COLO668 (cell line): ENCODE measurements at regions not wholly inside any gene's neighbourhood (a gene's known extent, or its start where the extent isn't known, plus 50 kb on each side); places are given as distances from the start of the nearest gene placed in this dataset.
"Not testable (repeated sequence)": the region's sequence is repeated elsewhere in the genome, so short reads cannot be mapped to it uniquely, and the experiment has no call there.

Experiments
- DNase-seq: peaks from one replicate; lab custom pipeline; 2025; ENCODE audit not compliant: unreplicated experiment; lab: John Stamatoyannopoulos, UW

DNA sequence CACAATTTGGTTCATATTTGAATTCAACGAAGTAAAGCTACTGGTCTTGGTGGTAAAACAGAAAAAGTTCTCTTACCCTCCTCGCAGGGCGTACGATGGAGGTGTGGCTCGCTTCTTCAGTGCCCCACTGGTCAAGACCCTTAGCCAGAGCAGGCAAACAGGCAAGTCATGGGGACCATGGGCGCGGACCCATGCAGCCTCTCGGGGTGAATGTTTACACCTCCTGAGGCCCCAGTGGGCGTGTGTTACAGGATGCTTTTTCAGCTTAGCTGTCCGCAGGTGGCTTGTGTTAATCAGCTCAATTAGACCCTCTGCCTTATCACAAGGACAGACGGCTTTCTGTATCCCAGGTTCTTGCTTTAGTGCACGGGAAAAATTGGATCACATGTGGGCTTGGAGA lies 991.8 kb downstream of the GBE1 start:
- DNase-seq, result no peak

DNA sequence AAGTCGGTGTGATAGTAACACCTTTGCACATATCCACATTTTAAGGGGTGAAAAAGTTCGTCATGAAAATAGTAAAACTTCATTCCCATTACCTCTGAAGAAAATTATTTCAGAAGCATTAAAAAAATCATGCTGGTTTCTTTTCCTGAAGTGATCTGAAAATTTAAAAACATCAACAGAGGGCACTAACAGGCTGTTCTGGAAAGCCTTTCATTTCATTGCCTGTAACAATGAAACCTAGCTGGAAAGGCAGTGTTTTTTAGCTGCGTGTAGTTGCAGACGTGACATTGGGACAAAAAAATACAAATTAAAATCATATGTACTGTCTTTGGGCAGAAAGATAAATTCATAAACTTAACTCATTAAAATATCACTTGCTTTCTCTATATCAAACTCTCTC lies 993.8 kb downstream of the GBE1 start:
- DNase-seq, result no peak

DNA sequence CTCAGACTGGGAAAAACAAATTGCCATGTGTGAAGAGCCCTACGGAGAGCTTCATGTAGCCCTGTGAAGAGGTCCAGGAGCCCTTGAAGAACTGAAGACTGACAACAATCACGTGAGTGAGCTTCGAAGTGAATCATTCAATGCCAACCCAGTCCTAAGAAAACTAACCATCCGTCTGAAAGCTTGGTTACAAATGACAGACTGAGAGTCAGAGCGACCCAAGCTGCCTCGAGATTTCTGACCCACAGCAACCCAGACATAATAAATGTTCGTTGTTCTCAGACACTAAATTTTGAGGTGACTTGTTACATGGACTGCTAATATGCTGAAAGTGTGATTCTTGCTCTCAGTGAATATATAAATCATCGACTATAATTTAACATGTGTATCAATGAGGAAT lies 987.2 kb upstream of the ROBO1 start:
- no peak for DNase-seq

DNA sequence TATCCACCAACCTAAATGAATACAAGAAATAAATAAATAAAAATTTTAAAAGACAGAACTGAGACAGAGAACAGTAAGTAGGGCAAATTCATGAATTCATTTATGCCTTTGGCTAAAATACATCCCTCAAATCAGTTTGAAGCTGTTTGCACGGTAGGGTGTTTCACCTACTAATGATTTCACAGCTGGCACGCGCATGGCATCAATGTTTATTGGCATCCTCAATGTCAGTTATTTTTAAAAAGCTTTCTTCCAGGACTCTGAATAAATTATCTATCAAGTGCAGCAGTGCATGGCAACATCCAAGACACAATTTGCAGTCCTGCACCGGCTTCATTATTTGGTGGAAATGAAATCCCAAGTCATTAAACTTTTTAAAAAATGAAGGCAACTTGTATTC lies 985.2 kb upstream of the ROBO1 start:
- DNase-seq, result no peak

DNA sequence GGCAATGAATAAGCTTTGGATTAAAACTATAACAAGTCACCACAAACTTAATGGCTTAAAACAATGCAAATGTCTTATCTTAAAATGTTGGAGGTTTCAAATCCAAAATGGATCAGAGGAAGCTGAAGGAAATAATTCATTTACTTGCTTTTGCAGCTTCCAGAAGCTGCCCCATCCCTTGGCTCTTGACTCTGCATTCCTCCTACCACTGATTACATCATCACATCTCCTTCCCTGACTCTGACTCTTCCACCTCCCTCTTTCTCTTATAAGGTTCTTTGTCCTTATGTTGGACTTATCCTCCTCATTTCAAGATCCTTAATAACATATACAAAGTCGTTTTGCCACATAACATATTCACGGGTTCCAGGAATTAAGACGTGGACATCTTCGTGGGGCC lies 982.8 kb upstream of the ROBO1 start:
- no peak for DNase-seq

DNA sequence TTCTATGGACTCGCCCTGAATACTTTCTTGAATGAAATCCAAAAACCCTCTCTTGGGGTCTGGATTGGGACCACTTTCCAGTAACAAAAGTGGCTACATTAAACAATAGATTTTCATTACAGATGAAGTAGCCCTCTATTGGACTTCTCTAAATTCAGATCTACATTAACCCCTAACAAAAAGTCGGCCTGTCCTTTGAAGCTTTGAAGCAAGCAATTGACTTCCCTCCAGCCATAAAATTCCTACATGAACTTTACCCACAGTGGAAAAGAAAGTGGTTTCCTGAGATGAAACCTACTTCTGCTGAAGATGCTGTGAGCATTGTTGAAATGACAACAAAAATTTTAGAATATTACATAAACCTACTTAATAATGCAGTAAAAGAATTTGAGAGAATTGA lies 967.1 kb upstream of the ROBO1 start:
- DNase-seq, result no peak

DNA sequence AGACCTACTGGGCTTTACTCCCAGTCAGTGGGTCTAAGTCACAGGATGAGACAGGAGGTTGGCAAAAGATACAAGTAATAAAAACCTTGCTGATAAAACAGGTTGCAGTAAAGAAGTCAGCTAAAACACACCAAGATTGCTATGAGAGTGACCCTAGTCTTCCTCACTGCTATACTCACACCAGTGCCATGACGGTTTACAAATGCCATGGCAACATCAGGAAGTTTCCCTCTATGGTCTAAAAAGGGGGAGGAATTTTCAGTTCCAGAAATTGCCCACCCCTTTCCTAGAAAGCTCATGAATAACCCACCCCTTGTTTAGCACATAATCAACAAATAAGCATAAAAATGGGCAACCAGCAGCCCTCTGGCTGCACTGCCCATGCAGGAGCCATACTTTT lies 966.7 kb upstream of the ROBO1 start:
- no peak for DNase-seq

DNA sequence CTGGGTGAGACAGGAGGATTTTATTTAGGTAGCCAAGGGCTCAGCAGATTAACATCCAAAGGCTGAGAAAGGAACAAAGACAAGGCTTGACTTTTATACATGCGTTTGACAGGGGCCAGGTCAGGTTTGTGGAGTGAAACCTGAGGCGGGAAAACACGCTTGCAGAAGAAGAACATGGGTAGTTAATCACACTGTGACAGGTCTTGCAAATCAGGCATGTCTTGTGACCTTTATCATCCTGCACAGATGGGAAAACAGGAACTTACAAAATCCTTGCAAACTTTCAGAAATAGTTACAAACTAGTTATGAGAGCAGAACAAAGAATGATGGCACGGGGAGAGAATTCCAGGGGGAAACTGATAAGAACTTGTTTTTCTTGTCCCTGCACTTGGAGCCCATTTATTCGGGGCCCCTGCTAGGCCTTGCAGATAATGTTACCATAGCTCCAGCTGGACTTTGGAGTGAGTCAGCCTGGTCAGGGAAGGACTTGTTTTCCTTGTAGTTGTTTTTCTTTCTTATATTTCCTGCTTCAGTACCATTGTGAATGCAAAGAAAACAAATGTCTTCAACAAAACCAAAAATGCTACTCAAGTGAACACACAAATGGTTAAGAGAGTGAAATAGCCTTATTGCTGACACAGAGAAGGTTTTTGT lies 965.9 kb upstream of the ROBO1 start:
- peak; percentile 15 for DNase-seq

DNA sequence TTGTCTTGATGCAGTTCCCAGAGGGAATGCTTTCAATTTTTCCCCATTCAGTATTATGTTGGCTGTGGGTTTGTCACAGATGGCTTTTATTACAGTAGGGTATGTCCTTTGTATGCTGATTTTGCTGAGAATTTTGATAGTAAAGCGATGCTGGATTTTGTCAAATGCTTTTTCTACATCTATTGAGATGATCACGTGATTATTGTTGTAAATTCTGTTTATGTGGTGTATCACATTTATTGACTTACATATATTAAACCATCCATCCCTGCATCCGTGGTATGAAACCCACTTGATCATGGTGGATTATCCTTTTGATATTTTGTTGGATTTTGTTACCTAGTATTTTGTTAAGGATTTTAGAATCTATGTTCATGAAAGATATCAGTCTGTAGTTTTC lies 959.8 kb upstream of the ROBO1 start:
- DNase-seq, result not testable (repeated sequence)

DNA sequence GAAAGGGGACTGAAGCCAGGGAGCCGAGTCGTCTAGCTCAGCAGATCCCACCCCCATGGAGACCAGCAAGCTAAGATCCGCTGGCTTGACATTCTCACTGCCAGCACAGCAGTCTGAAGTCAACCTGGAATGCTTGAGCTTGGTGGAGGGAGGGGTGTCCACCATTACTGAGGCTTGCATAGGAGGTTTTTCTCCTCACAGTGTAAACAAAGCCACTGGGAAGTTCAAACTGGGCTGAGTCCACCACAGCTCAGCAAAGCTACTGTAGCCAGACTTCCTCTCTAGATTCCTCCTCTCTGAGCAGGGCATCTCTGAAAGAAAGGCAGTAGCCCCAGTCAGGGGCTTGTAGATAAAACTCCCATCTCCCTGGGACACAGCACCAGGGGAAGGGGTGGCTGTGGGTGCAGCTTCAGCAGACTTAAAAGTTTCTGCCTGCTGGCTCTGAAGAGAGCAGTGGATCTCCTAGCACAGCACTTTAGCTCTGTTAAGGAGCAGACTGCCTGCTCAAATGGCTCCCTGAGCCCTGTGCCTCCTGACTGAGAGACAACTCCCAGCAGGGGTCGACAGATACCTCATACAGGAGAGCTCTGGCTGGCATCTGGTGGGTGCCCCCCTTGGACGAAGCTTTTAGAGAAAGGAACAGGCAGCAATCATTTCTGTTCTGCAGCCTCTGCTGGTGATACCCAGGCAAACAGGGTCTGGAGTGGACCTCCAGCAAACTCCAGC lies 942.0 kb upstream of the ROBO1 start:
- not testable (repeated sequence) for DNase-seq

DNA sequence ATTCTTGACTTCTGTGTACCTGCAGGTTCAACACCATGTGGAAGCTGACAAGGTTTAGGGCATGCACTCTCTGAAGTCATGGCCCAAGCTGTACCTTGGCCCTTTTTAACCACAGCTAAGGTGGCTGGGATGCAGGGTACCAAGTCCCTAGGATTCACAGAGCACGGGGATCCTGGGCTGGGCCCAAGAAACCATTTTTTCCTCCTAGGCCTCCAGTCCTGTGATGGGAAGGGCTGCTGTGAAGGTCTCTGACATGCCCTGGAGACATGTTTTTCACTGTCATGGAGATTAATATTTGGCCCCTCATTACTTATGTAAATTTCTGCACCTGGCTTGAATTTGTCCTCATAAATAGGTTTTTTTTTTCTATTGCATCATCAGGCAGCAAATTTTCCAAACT lies 937.5 kb upstream of the ROBO1 start:
- DNase-seq, result no peak

DNA sequence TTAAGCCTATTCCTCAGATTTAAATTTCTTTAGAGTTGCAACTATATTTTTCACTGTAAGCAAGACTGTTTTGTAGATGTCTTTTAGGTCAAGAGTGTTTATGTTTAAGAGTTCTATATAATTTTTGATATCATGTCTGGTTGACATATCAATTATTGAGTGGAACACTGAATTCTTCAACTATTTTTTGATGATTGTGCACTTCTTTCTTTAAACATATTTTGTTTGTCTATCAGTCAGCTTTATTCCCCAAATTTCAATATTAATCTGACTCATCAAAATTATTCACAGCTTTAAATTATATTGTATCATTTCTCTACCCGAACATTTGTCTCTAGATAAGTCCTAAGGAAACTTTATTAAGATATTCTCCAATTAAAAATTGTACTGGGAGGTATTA lies 933.6 kb upstream of the ROBO1 start:
- DNase-seq, result no peak

DNA sequence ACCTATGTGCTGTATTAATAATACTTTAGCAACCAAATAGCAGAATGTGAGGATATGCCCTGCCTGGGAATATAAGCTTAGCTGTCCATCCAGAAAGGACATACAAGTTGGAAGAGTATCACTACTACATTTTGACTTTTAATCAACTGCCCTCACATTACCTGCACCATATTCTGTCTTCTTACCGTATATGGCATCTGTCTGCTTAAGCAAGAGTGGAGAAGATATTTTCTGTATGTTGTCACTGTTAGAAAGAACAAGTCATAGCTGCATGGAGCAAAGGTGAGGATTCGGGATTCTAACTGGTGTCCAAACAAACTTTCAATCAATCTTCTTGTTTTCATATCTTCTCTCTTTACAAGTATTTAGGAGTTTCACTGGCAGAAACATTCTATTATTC lies 929.5 kb upstream of the ROBO1 start:
- DNase-seq, result no peak

DNA sequence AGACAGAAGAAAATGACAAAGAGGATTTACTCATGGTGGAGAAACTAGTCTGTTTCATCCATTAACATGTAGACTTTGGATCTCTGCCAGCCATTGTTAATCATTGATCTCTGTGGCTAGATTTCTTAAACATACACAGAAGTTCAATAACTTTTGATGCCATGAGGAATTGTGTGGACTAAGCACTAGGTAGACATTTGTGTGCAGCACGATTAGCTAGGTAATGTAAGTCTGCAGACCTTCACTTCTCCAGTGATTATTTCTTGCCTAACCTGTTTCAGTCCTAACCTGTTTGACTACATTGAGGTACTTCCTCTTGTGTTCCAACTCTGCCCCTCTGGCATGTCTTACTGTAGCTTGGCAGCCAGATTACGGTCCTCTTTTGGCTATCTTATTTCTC lies 928.5 kb upstream of the ROBO1 start:
- DNase-seq, result peak; percentile 27

DNA sequence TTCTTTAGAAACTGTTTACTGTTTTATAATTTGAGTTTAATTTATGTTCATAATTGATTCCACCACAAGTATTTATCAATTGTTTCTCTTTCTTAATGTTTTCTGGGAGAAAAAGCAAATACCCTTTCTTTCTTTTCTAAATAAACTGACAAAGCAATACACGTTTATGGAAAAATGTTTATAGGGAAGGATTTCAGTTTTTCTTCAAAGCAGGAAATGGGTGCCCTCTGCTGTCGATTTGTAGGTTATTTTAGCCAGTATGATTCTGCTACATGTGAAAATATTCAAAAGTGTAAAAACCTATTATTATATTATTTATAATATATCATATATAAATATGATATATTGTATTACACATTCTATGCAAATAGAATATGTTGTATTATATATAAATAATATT lies 921.0 kb upstream of the ROBO1 start:
- peak; percentile 0 for DNase-seq

DNA sequence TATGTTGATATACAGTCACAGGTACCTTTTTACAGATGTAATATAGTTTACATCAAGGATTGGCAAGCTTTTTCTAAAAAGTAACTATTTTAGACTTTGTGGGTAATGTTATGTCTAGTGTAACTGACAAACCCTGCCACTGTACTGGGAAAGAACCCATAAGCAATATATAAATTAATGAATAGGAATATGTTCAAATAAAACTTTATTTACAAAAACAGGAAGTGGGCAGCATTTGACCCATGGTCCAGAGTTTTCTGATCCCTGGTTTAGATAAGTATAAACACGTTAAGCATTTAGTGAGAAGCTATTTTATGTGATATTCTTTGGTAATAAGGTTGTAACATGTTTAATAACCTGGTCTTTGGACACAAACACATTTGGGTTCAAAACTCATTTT lies 915.2 kb upstream of the ROBO1 start:
- DNase-seq, result no peak

DNA sequence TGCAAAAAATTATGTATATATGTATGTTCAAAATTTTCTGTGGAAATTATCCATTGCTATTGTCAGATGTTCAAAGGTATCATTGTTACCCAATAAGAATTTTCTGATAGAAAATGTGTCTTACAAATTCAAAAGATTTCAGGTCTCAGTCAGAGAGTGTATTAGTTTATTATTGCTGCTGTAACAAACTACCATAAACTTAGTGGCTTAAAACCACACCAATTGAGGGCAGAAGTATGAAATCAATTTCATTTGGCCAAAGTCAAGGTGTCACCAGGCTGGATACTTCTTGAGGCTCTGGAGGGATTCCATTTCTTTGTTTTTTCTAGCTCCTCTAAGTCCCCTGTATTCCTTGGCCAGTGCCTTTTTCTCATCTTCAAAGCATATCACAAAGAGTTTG lies 914.4 kb upstream of the ROBO1 start:
- DNase-seq, result no peak

DNA sequence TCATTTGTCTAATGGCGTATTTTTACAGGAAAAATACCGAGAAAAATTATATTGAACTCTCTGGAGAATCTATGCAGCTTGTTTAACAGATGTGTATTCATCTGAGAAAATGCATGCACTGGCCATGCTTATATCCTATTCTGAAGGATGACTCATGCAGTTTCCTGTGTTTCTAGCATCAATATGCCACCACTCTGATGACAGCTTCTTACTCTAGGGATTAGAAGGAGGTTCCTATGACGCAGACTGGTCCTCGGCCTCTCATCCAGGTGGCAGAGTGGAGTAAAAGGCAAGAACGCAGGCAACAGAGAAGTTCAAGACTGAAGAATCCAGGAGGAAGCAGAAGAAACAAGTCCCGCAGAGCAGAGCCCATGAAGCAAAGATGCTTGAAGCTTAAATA lies 910.0 kb upstream of the ROBO1 start:
- no peak for DNase-seq

DNA sequence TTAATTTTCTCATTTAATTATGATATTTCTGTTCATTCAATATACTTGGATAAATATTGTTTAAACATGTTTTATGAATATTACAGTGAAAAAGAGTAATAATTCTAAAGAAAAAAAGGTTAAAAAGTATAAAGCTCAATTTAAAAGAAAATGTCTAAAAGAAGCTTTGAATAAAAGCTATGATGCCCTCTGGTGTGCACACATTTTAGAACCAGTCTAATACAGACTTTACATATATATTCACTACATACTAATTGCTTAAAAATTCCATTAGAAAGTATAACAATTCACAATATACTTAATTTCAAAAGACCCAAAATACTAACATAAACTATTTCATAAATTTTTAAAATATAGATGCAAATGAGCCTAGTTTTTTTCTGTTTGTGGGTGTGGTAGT lies 909.1 kb upstream of the ROBO1 start:
- DNase-seq, result no peak

DNA sequence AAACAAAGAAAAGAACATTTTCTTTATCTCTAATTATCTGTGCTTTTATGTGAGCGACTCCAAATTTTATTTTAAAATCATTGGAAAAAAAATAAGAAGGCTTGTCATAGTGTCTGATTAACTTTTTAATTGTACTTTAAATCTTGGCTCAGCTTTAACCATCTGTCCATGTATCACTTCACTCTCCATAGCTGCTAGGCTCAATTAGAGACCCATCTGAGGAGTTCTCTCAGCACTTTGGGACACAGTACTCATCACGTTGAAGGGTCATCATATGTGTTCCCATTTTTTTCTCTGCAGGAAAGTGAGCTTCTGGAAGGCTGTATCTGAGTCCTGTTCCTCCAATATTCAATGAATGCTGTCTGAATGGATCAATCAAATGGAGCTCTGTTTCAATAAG lies 908.5 kb upstream of the ROBO1 start:
- no peak for DNase-seq

DNA sequence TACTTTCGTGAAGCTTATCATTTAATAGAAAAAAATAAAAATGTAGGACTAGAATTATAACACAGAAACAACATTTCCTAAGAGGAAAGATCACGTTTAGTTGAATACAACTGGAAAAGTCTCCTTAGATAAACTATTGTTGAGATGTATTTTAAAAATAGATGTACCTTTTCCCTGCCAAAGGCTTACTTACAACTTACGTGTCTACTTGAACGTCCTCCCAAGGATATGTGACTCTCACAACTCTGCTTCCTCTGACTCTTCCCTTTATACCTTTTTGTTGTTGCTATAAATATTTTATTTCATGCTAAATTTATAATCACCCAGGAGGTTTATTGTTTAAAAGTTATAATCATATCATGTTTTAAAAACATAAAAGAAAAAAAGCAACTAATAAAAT lies 908.0 kb upstream of the ROBO1 start:
- no peak for DNase-seq

DNA sequence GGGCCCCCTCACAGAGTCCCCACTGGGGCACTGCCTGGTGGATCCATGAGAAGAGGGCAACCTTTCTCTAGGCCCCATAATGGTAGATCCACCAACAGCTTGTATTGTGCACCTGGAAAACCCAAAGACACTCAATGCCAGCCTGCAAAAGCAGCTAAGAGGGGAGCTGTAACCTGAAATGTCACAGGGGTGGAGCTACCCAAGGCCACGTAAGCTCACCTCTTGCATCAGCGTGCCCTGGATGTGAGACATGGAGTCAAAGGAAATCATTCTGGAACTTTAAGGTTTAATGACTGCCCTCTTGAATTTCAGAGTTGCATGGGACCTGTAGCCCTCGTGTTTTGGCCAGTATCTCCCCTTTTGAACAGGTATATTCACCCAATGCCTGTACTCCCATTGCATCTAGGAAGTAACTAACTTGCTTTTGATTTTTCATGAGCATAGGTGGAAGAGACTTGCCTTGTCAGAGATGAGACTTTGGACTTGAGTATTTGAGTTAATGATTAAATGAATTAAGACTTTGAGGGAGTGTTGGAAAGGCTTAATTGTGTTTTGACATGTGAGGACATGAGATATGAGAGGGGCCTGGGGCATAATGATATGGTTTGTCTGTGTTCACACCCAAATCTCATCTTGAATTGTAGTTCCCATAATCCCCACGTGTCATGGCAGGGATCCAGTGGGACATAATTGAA lies 900.9 kb upstream of the ROBO1 start:
- no peak for DNase-seq
